H1 (cell line): ENCODE measurements at regions not wholly inside any gene's neighbourhood (a gene's known extent, or its start where the extent isn't known, plus 50 kb on each side); places are given as distances from the start of the nearest gene placed in this dataset.

Experiments
- CTCF ChIA-PET: fragments of 300-600 bp; sonication (Branson Sonifier 250); formaldehyde crosslinking; loops from one replicate; lab custom pipeline; 2021; ENCODE audit not compliant: partially characterized antibody; lab: Charles Lee
- POLR2A ChIA-PET: fragments of 300-600 bp; sonication (Branson Sonifier 250); formaldehyde crosslinking; loops from one replicate; lab custom pipeline; 2021; ENCODE audit warnings: inconsistent platforms; ENCODE audit not compliant: partially characterized antibody; lab: Charles Lee
- DNase-seq, 2 experiments: peaks; one replicate each; pipeline versions ENCODE4 v3.0.0 to v3.0.0-alpha.2; 2010 to 2022; ENCODE audit warnings: low spot score in 2 of 2, low read depth in 1 of 2, mixed read lengths in 1 of 2
- FAIRE-seq: peaks from 2 replicates; lab custom pipeline; 2011; peaks lifted over from hg19 to GRCh38; lab: Jason Lieb, UNC
- H2AFZ ChIP-seq: 2 replicates; pipeline ENCODE4 v1.8.1; 2012; ENCODE audit warnings: low read length, inconsistent platforms
- H2AK5ac ChIP-seq: 2 replicates; pipeline ENCODE4 v1.6.1; 2013; ENCODE audit warnings: low read depth, low read length
- H2BK120ac ChIP-seq: replicated peaks from 2 replicates; pipeline ENCODE3; 2013; ENCODE audit warnings: low read depth, low read length, inconsistent platforms
- H2BK12ac ChIP-seq: 2 replicates; pipeline ENCODE4 v1.6.1; 2013; ENCODE audit warnings: low read depth, low read length
- H2BK15ac ChIP-seq: 2 replicates; pipeline ENCODE4 v1.6.1; 2013; ENCODE audit warnings: low read length
- H2BK20ac ChIP-seq: 2 replicates; pipeline ENCODE4 v1.6.1; 2013; ENCODE audit warnings: low read length
- H2BK5ac ChIP-seq: 2 replicates; pipeline ENCODE4 v1.6.1; 2013; ENCODE audit warnings: low read depth, low read length
- H3K14ac ChIP-seq: 2 replicates; pipeline ENCODE4 v1.6.1; 2013; ENCODE audit warnings: inconsistent platforms; ENCODE audit not compliant: insufficient read length
- H3K18ac ChIP-seq: 2 replicates; pipeline ENCODE4 v1.6.1; 2013; ENCODE audit warnings: low read length; ENCODE audit errors: extremely low read depth
- H3K23ac ChIP-seq: 2 replicates; pipeline ENCODE4 v1.6.1; 2013; ENCODE audit warnings: inconsistent platforms; ENCODE audit not compliant: insufficient read length
- H3K23me2 ChIP-seq: 2 replicates; pipeline ENCODE4 v1.6.1; 2013; ENCODE audit warnings: low read depth, low read length
- H3K27ac ChIP-seq: 2 replicates; pipeline ENCODE4 v1.6.1; 2011; ENCODE audit warnings: low read depth, low read length, inconsistent platforms
- H3K27me3 ChIP-seq, 4 experiments: replicated peaks in 1 of 4; 1 replicate in 1 of 4; 2 replicates in 3 of 4; pipeline versions ENCODE4 v1.6.1 to v1.8.1; 2011 to 2013; ENCODE audit warnings: low read length in 3 of 4, mild to moderate bottlenecking in 3 of 4, inconsistent platforms in 2 of 4, mixed read lengths in 2 of 4, moderate library complexity in 1 of 4; ENCODE audit not compliant: control insufficient read depth in 3 of 4, insufficient read depth in 3 of 4; ENCODE audit errors: extremely low read depth in 1 of 4
- H3K36me3 ChIP-seq, 4 experiments: 2 replicates each; pipeline versions ENCODE4 v1.6.1 to v1.8.1; 2011 to 2013; ENCODE audit warnings: mild to moderate bottlenecking in 4 of 4, low read length in 3 of 4, moderate library complexity in 2 of 4, control low read depth in 1 of 4, inconsistent platforms in 1 of 4; ENCODE audit not compliant: insufficient read depth in 4 of 4, control insufficient read depth in 2 of 4
- H3K4ac ChIP-seq: replicated peaks from 2 replicates; pipeline ENCODE3; 2013; ENCODE audit warnings: low read length, low read depth, mixed read lengths, inconsistent platforms; ENCODE audit not compliant: insufficient read length
- H3K4me1 ChIP-seq, 4 experiments: replicated peaks in 1 of 4; 1 replicate in 1 of 4; 2 replicates in 3 of 4; pipeline versions ENCODE4 v1.6.1 to v1.8.1; 2011 to 2013; ENCODE audit warnings: low read length in 3 of 4, inconsistent platforms in 2 of 4, mixed read lengths in 1 of 4; ENCODE audit not compliant: insufficient read depth in 4 of 4, control insufficient read depth in 3 of 4
- H3K4me2 ChIP-seq, 2 experiments: 2 replicates each; pipeline versions ENCODE4 v1.6.1 to v1.8.1; 2011 to 2013; ENCODE audit warnings: low read depth in 2 of 2, low read length in 2 of 2, control low read depth in 1 of 2, inconsistent platforms in 1 of 2, mild to moderate bottlenecking in 1 of 2; ENCODE audit not compliant: insufficient read depth in 1 of 2
- H3K4me3 ChIP-seq, 4 experiments: fragments of 200-600, 300-600 bp in 1 of 4; sonication (generic), shearing (Covaris generic), sonication (Bioruptor Twin) in 1 of 4; 2 replicates each; pipeline versions ENCODE4 v1.5.1 to v1.8.1; 2011 to 2016; ENCODE audit warnings: low read length in 4 of 4, low read depth in 3 of 4, control low read depth in 2 of 4, inconsistent platforms in 2 of 4, mild to moderate bottlenecking in 2 of 4, mixed read lengths in 1 of 4, moderate library complexity in 1 of 4; ENCODE audit not compliant: insufficient read depth in 2 of 4; ENCODE audit errors: extremely low read depth in 1 of 4
- H3K56ac ChIP-seq: replicated peaks from 2 replicates; pipeline ENCODE3; 2013; ENCODE audit warnings: low read depth, mild to moderate bottlenecking, mixed read lengths, low read length, inconsistent platforms; ENCODE audit not compliant: insufficient read length
- H3K79me1 ChIP-seq: 2 replicates; pipeline ENCODE4 v1.6.1; 2013; ENCODE audit warnings: low read depth, low read length, control low read depth
- H3K79me2 ChIP-seq, 2 experiments: 2 replicates each; pipeline versions ENCODE4 v1.6.1 to v1.8.1; 2012 to 2013; ENCODE audit warnings: low read length in 2 of 2, mild to moderate bottlenecking in 2 of 2, inconsistent platforms in 1 of 2; ENCODE audit not compliant: insufficient read depth in 2 of 2, control insufficient read depth in 1 of 2
- H3K9ac ChIP-seq, 4 experiments: replicated peaks in 1 of 4; 1 replicate in 1 of 4; 2 replicates in 3 of 4; pipeline versions ENCODE4 v1.6.1 to v1.8.1; 2011 to 2013; ENCODE audit warnings: low read depth in 3 of 4, low read length in 3 of 4, control low read depth in 2 of 4, mild to moderate bottlenecking in 2 of 4, moderate library complexity in 2 of 4, inconsistent platforms in 1 of 4; ENCODE audit errors: extremely low read depth in 1 of 4
- H3K9me3 ChIP-seq, 2 experiments: 2 replicates each; pipeline versions ENCODE4 v1.6.1 to v1.8.1; 2012 to 2013; ENCODE audit warnings: mild to moderate bottlenecking in 2 of 2, moderate library complexity in 2 of 2, control low read depth in 1 of 2, inconsistent platforms in 1 of 2, low read depth in 1 of 2, low read length in 1 of 2, mixed read lengths in 1 of 2; ENCODE audit not compliant: insufficient read depth in 2 of 2
- H4K20me1 ChIP-seq, 2 experiments: replicated peaks in 1 of 2; 2 replicates each; pipeline versions ENCODE3 to v1.8.1; 2011 to 2013; ENCODE audit warnings: inconsistent platforms in 2 of 2, low read length in 2 of 2, mild to moderate bottlenecking in 1 of 2; ENCODE audit not compliant: insufficient read depth in 2 of 2, control insufficient read depth in 1 of 2
- H4K5ac ChIP-seq: 2 replicates; pipeline ENCODE4 v1.6.1; 2013; ENCODE audit warnings: low read length, low read depth, mixed read lengths, inconsistent platforms; ENCODE audit not compliant: insufficient read length
- H4K8ac ChIP-seq: 2 replicates; pipeline ENCODE4 v1.8.0; 2013; ENCODE audit warnings: mild to moderate bottlenecking, moderate library complexity, low read length, inconsistent platforms; ENCODE audit not compliant: insufficient read depth; ENCODE audit errors: extremely low read depth
- H4K91ac ChIP-seq: replicated peaks from 2 replicates; pipeline ENCODE3; 2013; ENCODE audit warnings: low read length, mixed read lengths, inconsistent platforms; ENCODE audit not compliant: insufficient read length
- BACH1 ChIP-seq: IDR thresholded peaks from 2 replicates; pipeline ENCODE4 v1.6.1; 2012; ENCODE audit warnings: low read length, improper control_type of control experiment
- BCL11A ChIP-seq, 2 experiments: IDR thresholded peaks; one replicate each; pipeline ENCODE4 v1.6.1; 2011; ENCODE audit warnings: low read depth in 2 of 2, low read length in 2 of 2, mild to moderate bottlenecking in 2 of 2
- CBX5 ChIP-seq: fragments of 300-800, 300-1000 bp; sonication (generic); IDR thresholded peaks from 2 replicates; pipeline ENCODE4 v1.7.1; 2016; ENCODE audit warnings: antibody characterized with exemption, low read length, low read depth
- CBX8 ChIP-seq: fragments of 300-800, 300-1000 bp; sonication (generic); IDR thresholded peaks from 2 replicates; pipeline ENCODE4 v1.7.1; 2016; ENCODE audit warnings: low read depth, low read length, borderline replicate concordance
- CTBP2 ChIP-seq: IDR thresholded peaks from 2 replicates; pipeline ENCODE4 v1.7.0; 2011; ENCODE audit warnings: borderline replicate concordance, mild to moderate bottlenecking, moderate library complexity, mixed read lengths, low read length; ENCODE audit not compliant: insufficient read depth, insufficient read length
- EGR1 ChIP-seq: IDR thresholded peaks from 2 replicates; pipeline ENCODE4 v1.6.1; 2011; ENCODE audit warnings: low read depth, low read length, borderline replicate concordance
- EP300 ChIP-seq, 2 experiments: IDR thresholded peaks; 1 replicate in 1 of 2; 2 replicates in 1 of 2; pipeline ENCODE4 v1.6.1; 2011 to 2012; ENCODE audit warnings: low read depth in 2 of 2, low read length in 2 of 2, mild to moderate bottlenecking in 2 of 2, borderline replicate concordance in 1 of 2, inconsistent platforms in 1 of 2, moderate library complexity in 1 of 2
- GTF2F1 ChIP-seq: IDR thresholded peaks from 2 replicates; pipeline ENCODE4 v1.6.1; 2012; ENCODE audit warnings: low read depth, low read length, improper control_type of control experiment, borderline replicate concordance
- MAX ChIP-seq: IDR thresholded peaks from 2 replicates; pipeline ENCODE4 v1.6.1; 2012; ENCODE audit warnings: inconsistent platforms
- POLR2AphosphoS5 ChIP-seq: IDR thresholded peaks from 2 replicates; pipeline ENCODE4 v1.6.1; 2011; ENCODE audit warnings: low read depth, low read length
- RFX5 ChIP-seq: IDR thresholded peaks from 2 replicates; pipeline ENCODE4 v1.6.1; 2011; ENCODE audit warnings: low read depth, low read length, improper control_type of control experiment, borderline replicate concordance
- SAP30 ChIP-seq: fragments of 300-600 bp; sonication (generic); IDR thresholded peaks from 2 replicates; pipeline ENCODE4 v1.7.1; 2012; ENCODE audit warnings: low read length, moderate library complexity, mild to moderate bottlenecking, inconsistent platforms; ENCODE audit not compliant: insufficient read depth, insufficient replicate concordance
- WGBS, 2 experiments: shearing (Covaris generic) in 1 of 2; methylation state at CpG; one replicate each; pipeline versions ENCODE4 v1.1.6 to v1.1.7; 2013 to 2015; ENCODE audit warnings: low lambda C conversion rate in 2 of 2, mixed read lengths in 2 of 2, inconsistent platforms in 1 of 2, low coverage in 1 of 2, missing lambda C conversion rate in 1 of 2; ENCODE audit not compliant: insufficient replicate concordance in 2 of 2, insufficient coverage in 1 of 2, insufficient read length in 1 of 2; ENCODE audit errors: extremely low coverage in 1 of 2, missing lambda C conversion rate in 1 of 2; 5-methylcytosine and 5-hydroxymethylcytosine counted together

- H2AK5ac ChIP-seq: no peak overlapping the region
- H2BK5ac ChIP-seq: no peak overlapping the region
- no peak overlapping the region for H4K8ac ChIP-seq
- H3K79me2 ChIP-seq: no peaks in the 10 kb centered on the region
- no peak overlapping the region for H3K9ac ChIP-seq
- H2BK20ac ChIP-seq: no peak overlapping the region
- H2BK12ac ChIP-seq: no peak overlapping the region
- WGBS, 2 experiments: 78% methylated on average over 1 of the region's 1 CpG; no CpG with 5 or more reads in 1 of the 2 experiments
- no peak overlapping the region for H2BK15ac ChIP-seq
- no peaks in the 10 kb centered on the region for H3K9me3 ChIP-seq
- no peak overlapping the region for H4K91ac ChIP-seq
- no peaks in the 10 kb centered on the region for H3K23me2 ChIP-seq
- no peak overlapping the region for H3K14ac ChIP-seq
- H3K4me1 ChIP-seq: no peaks in the 10 kb centered on the region
- no peak overlapping the region for H3K4ac ChIP-seq
- ChIA-PET POLR2A (no interaction called here), CTCF (no interaction called here)
- H3K18ac ChIP-seq: no peak overlapping the region; the same call in 1 of the 2 replicates
- no peaks in the 10 kb centered on the region for H3K36me3 ChIP-seq
- H4K20me1 ChIP-seq: no peaks in the 10 kb centered on the region
- FAIRE-seq: no peak
- no peak overlapping the region for H3K23ac ChIP-seq
- no peaks in the 10 kb centered on the region for H3K27me3 ChIP-seq
- no peak overlapping the region for H3K27ac ChIP-seq
- H4K5ac ChIP-seq: no peak overlapping the region
- H3K4me2 ChIP-seq: no peak overlapping the region
- H2AFZ ChIP-seq: no peak overlapping the region
- no peak for DNase-seq
- no peak overlapping the region for H3K56ac ChIP-seq
- H2BK120ac ChIP-seq: no peak overlapping the region
- H3K4me3 ChIP-seq: no peak overlapping the region
- H3K79me1 ChIP-seq: no peaks in the 10 kb centered on the region
- no peak for TF ChIP-seq RFX5
- TF ChIP-seq EP300 (IDR thresholded peaks at IDR 0.05; ENCODE audit: borderline replicate concordance in 1 of 2, low read depth in 2 of 2, low read length in 2 of 2): no peak
- TF ChIP-seq MAX: no peak
- no peak for TF ChIP-seq CBX5
- TF ChIP-seq CBX8: no peak
- TF ChIP-seq CTBP2: no peak
- TF ChIP-seq BCL11A (IDR thresholded peaks at IDR 0.05; ENCODE audit: low read depth in 2 of 2, low read length in 2 of 2): no peak
- TF ChIP-seq BACH1: no peak
- no peak for TF ChIP-seq POLR2AphosphoS5
- no peak for TF ChIP-seq EGR1
- no peak for TF ChIP-seq SAP30
- TF ChIP-seq GTF2F1: no peak
Observed at GRCh38 chrX:125404667-125405160, 85.0 kb downstream of the TEX13C start.
